ENCODE measurements at regions not wholly inside any gene's neighbourhood (a gene's known extent, or its start where the extent isn't known, plus 50 kb on each side); places are given as distances from the start of the nearest gene placed in this dataset.

GRCh38 chrX:39327705-39328104 lies 526.4 kb downstream of the MID1IP1 start:
- TF ChIP-seq CTCF (IDR thresholded peaks at IDR 0.05): no peak
- TF ChIP-seq POLR2A (IDR thresholded peaks at IDR 0.05): no peak

All from ovary (tissue), 3 donors.